C4-2B (cell line): ENCODE measurements at regions not wholly inside any gene's neighbourhood (a gene's known extent, or its start where the extent isn't known, plus 50 kb on each side); places are given as distances from the start of the nearest gene placed in this dataset.

Experiments used
- ZFX ChIP-seq: fragments of 450-650 bp; IDR thresholded peaks from 2 replicates; pipeline ENCODE4 v1.6.1; 2017
- TF ChIP-seq, protein P1 (sequence below): fragments of 450-650 bp; conservative IDR thresholded peaks from 2 replicates; pipeline ENCODE4 v1.5.1; 2017; ENCODE audit warnings: mild to moderate bottlenecking

DNA sequence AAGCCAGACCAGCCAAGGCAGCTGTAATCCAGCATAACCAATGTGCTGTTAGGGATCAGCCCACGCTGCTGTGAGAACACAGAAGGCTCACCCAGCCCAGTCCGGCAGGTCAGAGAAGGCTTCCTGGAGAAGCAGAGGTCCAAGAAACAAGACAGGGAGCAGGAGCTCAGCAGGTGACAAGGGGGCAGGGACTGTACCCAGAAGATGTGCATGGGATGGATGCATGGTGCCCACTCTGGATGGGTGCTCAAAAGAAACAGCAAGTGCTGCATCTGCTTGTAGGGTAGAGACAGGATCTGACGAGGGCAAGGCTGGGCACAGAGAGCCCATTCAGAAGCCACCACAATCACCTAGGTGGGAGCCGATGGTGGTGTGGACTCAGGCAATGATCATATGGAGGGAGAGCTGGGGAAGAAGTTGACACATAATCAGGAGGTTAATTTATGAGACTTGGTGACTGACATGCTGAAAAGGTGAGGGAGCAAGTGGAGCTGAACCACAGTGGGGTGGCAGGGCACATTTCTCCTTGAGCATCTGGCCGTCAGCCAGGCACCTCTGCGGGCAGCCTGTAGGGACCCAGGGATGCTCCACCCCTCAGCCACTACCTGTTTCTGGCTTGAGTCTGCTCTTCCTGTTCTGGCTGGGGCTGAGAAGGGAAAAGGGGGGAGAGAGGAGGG, 102.3 kb upstream of the DRD2 start:
- TF ChIP-seq, protein P1, sequence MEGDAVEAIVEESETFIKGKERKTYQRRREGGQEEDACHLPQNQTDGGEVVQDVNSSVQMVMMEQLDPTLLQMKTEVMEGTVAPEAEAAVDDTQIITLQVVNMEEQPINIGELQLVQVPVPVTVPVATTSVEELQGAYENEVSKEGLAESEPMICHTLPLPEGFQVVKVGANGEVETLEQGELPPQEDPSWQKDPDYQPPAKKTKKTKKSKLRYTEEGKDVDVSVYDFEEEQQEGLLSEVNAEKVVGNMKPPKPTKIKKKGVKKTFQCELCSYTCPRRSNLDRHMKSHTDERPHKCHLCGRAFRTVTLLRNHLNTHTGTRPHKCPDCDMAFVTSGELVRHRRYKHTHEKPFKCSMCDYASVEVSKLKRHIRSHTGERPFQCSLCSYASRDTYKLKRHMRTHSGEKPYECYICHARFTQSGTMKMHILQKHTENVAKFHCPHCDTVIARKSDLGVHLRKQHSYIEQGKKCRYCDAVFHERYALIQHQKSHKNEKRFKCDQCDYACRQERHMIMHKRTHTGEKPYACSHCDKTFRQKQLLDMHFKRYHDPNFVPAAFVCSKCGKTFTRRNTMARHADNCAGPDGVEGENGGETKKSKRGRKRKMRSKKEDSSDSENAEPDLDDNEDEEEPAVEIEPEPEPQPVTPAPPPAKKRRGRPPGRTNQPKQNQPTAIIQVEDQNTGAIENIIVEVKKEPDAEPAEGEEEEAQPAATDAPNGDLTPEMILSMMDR, result no peak
- no peak for TF ChIP-seq ZFX
